ENCODE measurements at regions not wholly inside any gene's neighbourhood (a gene's known extent, or its start where the extent isn't known, plus 50 kb on each side); places are given as distances from the start of the nearest gene placed in this dataset.

DNA sequence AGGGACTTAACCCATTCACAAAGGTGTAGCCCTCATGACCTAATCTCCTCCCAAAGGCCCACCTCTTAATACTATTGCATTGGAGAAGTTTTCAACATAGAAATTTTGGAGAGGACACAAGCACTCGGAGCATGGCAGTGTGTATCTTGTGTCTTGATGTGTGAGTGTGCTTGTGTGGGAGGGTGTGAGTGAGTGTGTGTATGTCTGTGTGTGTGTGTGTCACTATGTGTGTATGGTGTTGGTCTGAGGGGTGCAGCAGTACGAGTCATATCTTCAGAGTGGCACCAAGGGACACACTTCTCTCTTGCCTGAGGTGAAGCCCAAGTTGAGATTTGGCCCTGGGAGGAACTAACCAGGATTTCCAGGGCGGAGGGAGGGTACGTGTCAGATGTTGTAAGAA lies 73.7 kb downstream of the NAV1 start:
- DNase-seq = no peak

- DNase-seq = no peak
Measured at GRCh38 chr1:201614262-201615015, 75.5 kb downstream of the NAV1 start.

DNA sequence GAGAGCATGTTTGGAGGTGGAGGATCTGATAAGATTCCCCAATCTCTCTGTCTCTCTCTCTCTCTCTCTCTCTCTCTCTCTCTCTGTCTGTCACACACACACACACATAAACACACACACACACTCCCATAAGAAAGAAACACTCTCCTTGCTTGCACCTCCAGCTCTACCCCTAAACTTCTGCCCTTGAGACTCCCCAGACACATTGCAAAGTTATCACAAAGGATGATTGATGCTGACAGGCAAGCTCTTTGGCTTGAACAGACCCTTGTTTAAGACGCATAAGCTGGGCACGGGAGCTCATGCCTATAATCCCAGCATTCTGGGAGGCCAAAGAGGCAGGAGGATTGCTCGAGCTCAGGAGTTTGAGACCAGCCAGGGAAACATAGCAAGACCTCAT lies 78.2 kb downstream of the NAV1 start:
- no peak for DNase-seq

DNA sequence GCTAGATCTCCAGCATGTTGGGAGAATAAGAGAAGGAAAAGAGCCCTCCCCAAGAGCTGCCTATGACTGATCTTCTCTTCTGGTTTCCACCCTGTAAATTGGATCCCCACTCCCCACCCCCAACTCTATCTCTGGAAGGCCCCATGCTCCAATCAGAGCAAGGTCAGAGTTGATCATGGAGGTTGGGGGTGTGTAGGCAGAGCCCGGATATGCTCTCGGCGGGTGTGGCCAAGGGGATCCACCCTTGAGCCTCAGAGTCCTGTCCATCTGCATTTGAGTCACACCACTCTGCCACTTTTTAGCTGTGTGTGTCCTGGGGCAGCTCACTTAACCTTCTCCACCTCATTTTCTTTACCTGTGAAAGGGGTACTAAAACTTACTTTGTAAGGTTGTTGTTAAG lies 79.5 kb downstream of the NAV1 start:
- no peak for DNase-seq

DNA sequence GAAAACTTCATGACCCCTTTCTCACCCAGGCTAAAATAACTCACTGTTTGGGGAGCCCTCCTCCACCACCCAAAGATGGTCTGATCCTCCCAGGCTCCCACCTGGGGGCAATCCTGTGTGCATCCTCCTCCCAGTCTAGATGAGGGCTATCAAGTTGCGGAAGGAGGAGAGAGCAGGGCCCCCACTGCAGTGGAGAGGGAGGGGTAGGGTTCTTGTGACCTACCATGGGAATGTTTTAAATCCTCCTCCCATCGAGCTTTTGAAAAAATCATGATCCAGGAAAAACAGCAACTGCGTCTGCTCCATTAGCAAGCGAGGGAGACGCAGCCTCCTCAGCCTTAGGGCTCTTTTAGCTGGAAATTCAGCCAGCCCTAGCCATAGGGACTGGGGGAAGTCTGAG lies 80.0 kb downstream of the NAV1 start:
- no peak for DNase-seq

DNA sequence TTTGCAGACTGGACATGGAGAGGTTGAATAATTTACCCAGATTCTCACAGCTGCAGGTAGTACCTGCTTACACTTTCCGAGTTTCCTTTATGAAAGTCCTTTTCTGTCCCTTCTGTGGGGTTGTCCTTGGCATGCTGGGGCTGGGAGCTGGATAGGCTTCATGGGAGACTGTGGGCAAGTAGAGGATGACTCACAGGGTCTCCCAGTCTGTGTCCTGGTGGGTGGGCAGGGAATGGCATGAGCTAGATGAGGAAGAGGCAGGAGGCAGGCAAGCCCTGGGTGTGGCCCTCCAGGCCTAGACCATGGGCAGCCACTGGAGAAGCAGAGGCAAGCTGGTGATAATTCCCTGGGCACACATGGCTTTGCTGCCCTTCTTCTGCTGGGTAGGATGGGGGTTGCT lies 80.6 kb downstream of the NAV1 start:
- DNase-seq = no peak

DNA sequence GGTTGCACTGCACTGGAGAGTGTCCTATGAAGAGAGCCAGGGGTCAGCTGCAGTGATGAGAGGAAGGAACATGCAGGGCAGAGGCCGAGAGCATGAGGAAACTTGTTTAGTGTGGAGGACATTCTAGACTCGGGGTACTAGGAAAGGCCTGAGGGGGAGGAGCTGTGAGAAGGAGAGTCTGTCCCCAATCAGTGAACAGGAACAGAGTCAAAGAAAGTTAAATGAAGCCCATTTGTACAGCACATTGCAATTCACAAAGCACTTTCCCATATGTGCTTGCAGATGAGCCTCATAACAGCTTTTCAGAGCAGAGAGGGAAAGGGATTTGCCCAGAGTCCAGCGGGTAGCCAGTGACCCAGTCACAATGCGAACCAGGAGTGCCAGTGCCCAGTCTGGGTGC lies 83.4 kb downstream of the NAV1 start:
- DNase-seq = no peak

- no peak for DNase-seq
Measured at GRCh38 chr1:201622824-201623223, 83.9 kb downstream of the NAV1 start.

- DNase-seq = no peak
Measured at GRCh38 chr1:201624741-201625225, 85.9 kb downstream of the NAV1 start.

DNA sequence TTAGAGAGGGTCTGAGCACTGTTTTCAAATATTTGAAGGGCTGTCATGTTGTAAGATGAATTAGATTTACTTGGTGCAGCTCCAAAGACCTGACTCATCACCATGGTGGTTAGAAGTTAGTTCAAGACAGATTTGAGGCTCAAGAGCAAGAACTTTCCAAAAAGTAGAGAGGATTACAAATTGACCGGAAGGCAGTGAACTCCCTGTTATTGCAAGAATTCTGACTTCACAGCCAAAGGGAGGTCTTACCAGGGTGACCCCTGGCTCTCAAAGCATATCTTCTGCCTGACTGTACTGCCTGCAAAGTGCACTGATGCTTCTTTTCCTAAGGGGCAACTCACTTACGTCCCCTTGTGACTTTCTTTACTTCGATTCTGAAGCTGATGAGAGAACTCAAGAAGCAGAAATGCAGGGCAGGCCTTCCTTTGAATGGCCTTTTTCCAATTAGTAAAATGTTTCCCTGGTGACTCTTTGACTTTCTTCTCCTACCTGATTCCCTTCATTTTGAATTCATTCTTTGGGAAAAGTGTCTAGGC lies 86.4 kb downstream of the NAV1 start:
- no peak for DNase-seq

GRCh38 chr1:201625851-201626251 lies 86.9 kb downstream of the NAV1 start:
- DNase-seq = no peak

GRCh38 chr1:201626629-201627275 lies 87.8 kb downstream of the NAV1 start:
- DNase-seq = no peak

- DNase-seq = no peak
Measured at GRCh38 chr1:201628490-201628889, 89.6 kb downstream of the NAV1 start.

DNA sequence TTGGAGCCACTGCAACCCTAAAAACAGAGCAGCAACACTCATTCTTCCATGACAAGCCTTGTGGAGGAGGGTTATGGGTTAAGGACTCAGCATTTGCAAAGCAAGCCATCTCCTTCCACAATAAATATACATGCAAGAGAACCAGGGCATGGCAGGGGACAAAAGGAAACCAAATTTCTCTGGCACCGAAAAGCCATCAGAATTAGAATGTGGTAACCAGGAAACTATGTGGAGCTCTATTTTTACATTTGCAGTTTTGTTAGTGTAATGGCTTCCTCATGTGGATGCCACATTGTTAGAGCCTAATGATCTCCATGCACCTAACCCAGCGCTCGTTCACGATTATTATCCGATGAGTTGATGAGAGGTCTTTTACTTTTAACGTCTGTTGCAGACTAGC lies 91.7 kb downstream of the NAV1 start:
- DNase-seq = no peak

GRCh38 chr1:201631037-201631436 lies 92.1 kb downstream of the NAV1 start:
- no peak for DNase-seq

DNA sequence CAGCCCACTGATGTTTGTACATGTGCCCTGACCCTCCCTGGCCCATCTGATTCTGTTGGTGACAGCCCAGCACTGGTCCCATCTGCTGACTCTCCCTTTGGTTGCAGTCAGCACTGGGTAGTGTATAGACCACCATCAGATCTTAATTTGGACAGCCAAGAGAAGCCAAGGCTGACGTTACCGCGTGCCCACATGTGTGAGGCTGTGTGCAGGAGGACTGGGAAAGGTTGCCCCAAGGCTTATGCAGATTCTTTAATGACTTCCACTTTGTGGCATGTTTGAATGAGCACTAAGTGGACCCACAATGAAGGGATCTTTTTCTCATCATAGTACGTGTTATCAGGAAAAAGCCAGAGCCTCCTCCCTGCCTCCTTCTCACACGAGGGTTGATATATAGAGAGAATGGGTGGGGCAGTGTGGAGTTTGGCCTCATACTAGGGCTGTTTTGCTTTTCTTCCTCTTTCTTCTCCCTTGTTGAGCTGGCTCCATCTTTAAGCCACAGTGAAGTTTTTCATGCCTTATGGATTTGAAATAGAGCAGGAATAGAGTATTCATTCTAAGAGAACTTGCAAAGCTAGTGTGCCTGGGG lies 93.5 kb downstream of the NAV1 start:
- DNase-seq = no peak

- DNase-seq = no peak
Measured at GRCh38 chr1:201633297-201633696, 94.4 kb downstream of the NAV1 start.

GRCh38 chr1:201633811-201634210 lies 94.9 kb downstream of the NAV1 start:
- DNase-seq = no peak

- no peak for DNase-seq
Measured at GRCh38 chr1:201634261-201634660, 95.3 kb downstream of the NAV1 start.

DNA sequence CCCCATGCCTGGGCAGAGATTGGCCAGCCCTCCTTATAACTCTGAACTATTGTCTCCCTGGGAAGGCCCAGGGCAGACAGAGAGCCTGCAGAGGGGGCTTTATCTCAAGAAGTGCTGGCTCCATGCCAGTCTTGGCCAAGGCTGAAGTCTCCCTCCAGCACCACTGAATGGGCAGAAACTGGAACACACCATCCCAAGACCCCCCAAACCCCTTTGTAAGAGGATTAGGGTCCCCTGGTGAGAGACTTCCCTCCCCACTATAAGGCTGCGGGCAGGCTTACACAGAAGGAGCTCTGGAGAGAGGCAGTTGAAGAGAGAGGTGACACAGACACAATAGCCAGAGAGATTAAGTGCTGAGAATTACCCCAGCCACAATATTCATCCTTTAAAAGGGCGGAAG lies 97.2 kb downstream of the NAV1 start:
- DNase-seq = no peak

GRCh38 chr1:201636510-201636971 lies 97.6 kb downstream of the NAV1 start:
- DNase-seq = no peak

GRCh38 chr1:201637282-201638079 lies 98.6 kb downstream of the NAV1 start:
- DNase-seq = no peak

DNA sequence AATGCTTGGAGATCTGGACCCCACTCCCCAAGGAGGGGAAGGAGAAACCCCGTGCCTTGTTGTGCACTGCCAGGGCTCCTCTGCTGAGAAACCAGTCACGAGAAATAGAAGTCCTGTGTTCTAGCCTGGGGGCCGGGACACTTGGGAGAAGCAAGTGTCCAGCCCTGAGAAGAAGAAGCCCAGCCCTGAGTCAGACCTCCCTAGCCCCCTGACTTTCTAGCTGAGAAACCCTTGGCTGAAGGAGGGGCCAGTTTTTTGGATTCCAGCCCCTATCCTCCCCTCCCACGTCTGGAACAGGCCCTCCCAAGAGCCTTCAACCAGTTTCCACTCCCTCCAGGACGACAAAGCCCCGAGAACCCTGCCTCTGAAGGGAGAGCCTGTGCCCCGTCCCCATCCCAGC lies 100.5 kb downstream of the NAV1 start:
- no peak for DNase-seq

Data from activated CD4-positive, alpha-beta T cell treated with anti-CD3 and anti-CD28 coated beads, Interleukin-2, amount 50 U/mL, for 48 hours (primary cell).